ENCODE measurements at regions not wholly inside any gene's neighbourhood (a gene's known extent, or its start where the extent isn't known, plus 50 kb on each side); places are given as distances from the start of the nearest gene placed in this dataset.
"Not testable (repeated sequence)": the region's sequence is repeated elsewhere in the genome, so short reads cannot be mapped to it uniquely, and the experiment has no call there.

DNA sequence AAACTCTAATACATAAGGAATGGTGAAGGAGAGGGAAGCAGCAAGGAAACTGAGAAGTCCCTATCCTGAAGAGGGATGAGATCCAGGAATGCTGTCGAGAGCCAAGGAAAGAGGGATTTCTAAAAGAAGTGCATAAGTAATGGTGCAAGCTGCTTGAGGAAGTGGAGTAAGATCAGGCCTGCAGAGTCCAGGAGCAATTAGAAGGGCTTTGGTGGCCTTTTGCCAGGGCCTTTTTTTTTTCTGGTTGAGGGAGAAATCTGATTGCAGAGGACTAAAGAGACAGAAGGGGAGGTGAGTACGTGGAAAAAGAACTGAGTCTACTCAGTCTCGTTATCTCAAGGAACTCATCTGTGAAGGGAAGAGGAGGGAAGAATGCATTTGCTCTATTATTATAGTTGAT, 396.2 kb downstream of the UTRN start:
- DNase-seq (ENCODE audit: low spot score) = no peak

DNA sequence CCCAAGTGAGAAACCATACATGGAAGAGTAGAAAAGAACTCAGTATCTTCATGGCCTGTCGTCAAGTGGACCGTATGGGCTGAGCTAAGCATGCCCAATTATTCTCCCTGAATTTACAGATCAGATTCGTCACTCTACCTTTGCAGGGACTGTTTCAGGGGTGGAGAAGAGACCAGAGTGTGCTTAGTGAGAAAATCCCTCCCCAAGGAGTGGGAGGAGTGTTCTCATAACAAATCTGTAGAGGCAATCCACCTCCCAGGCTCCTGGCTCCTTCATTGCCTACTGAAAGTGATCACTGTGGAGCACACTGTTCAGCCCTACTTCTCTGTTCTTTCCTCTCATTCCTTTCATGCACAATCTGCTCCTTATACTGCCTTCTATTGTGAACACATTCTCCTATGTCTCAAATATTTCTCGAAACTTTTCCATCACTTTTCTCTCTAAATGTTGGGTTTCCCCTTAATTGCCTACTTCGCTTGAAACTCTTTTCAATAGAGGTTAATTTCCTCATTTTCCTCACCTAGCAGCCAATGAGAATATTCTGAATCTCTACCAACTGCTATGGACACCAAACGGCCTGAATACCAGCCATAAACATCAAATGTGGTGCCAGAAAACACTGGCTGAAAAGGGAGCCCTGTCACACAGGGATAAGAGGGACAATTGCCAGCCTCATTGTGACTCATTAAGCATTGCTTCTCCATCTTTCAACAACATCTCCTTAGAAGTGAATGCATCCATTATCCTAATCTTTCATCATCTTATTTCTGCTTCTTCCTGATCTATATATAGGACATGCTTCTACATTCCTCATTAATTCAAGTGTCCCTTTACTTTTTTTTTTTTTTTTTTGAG, 398.3 kb downstream of the UTRN start:
- no peak for DNase-seq (ENCODE audit: low spot score)

DNA sequence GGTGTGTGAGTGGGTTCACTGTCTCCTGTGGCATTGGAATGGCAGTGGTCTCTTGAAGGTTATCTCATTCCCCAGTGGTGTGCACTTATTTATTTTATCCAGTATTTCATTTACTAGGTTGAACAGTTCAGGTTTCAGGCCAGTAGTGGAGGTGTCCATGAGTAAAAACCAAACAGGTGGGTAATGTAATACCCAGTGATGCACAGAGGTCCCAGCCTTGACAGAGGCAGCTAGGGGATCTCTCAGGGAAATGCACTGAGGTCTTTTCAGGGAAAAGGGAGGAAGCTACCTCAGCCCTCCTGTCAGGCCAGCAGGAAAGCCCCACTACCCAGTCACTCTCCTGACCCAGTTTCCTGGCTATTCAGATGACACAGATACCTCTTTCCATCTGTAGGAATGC, 403.6 kb downstream of the UTRN start:
- DNase-seq (ENCODE audit: low spot score) = no peak

DNA sequence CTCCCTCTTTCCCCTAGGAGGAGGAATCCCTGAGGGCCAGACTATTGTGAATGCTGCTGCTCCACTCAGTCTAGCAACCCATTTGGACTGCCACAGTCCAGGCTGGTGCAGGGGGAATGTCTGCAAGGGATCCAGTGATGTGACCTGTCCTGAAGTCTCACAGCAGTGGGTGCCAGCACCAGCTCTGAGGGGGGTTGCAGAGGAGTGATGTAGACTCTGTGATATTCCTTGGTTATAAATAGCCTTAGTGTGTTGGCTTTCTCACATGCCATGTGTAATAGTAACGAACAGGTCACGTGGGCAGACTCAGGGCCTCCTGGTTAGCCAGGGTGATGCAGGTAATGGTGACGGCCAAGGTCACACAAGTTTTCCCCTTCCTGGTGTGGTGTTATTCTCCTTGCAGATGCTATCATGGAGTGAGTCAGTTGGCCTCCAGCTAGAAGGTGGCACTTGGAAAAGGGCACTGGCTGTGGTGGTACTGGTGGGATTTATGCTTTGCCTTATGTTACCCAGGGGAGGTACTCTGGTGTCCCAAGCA, 404.4 kb downstream of the UTRN start:
- DNase-seq (ENCODE audit: low spot score) = no peak

DNA sequence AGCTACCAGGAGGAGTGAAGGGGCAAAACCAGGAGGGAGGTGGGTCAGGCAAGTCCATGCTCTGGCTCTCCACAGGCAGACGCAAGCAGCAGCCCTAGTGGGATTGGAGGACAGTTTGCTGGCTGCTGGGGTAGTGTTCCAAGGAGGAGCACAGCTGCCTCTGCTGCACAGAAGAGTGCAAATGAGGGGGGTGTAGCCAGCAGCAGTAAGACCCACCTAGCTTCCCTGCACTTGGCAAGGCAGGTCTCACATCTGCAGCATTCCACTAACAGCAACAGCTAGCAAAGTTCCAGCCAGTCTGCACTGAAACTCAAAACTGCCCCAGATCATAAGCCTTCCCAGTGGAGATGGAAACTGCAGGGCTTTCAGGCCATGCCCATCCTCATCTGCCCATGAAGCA, 405.0 kb downstream of the UTRN start:
- DNase-seq (ENCODE audit: low spot score) = no peak

DNA sequence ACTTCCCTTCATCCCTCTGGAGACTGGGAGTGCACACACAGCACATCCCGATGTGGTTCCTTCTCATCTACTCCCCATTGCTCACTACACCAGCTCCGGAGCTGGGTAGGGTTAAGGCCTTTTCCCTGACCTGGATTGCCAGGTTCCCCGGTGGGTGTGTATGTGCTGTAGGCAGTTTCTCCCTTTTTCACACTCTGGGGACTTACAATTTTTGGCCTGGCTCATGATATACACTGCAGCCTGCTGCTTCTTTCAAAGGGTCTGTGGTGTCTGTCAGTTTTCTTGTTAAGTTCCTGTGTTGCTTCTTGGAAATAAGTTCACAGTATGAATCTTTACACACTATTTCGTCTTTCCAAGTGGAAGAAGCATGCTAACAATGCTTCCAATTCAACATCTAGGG, 405.5 kb downstream of the UTRN start:
- no peak for DNase-seq (ENCODE audit: low spot score)

DNA sequence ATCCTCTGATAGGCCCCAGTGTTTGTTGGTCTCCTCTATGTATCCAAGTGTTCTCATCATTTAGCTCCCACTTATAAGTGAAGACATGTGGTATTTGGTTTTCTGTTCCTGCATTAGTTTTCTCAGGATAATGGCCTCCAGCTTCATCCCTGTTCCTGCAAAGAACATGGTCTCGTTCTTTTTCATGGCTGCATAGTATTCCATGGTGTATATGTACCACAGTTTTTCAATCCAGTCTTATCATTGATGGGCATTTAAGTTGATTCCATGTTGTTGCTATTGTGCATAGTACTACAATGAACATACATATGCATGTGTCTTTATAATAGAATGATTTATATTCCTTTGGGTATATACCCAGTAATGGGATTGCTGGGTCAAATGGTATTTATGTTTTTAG, 406.9 kb downstream of the UTRN start:
- not testable (repeated sequence) for DNase-seq (ENCODE audit: low spot score)

DNA sequence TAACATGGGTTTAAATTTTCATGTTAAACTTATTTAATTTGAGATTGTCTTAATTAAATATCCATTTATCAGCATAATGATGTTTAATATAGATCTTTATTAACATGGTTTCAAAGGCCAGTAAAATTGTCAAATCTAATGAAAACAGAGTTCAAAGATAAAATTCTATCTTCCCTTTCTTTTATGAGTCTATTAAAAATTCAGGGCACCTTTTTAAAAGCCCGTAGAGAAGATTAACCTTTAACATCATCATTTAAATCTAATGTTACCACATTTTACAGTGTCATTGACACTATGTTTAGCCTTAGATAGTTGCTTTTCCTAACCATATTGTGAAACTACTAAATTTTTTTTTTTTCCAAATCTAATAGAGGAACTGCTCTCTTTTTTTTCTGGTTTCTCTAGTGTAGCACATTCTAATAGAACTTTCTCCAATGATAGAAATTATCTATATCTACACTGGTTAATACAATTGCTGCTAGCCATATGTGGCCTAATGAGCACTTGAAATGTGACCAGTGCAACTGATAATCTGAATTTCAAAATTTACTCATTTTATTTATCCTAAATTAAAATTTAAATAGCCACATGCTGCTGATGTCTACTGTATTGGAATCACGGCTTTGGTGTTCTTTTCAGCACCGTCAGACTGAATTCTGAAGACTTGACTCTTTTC, 410.9 kb downstream of the UTRN start:
- DNase-seq (ENCODE audit: low spot score) = no peak

DNA sequence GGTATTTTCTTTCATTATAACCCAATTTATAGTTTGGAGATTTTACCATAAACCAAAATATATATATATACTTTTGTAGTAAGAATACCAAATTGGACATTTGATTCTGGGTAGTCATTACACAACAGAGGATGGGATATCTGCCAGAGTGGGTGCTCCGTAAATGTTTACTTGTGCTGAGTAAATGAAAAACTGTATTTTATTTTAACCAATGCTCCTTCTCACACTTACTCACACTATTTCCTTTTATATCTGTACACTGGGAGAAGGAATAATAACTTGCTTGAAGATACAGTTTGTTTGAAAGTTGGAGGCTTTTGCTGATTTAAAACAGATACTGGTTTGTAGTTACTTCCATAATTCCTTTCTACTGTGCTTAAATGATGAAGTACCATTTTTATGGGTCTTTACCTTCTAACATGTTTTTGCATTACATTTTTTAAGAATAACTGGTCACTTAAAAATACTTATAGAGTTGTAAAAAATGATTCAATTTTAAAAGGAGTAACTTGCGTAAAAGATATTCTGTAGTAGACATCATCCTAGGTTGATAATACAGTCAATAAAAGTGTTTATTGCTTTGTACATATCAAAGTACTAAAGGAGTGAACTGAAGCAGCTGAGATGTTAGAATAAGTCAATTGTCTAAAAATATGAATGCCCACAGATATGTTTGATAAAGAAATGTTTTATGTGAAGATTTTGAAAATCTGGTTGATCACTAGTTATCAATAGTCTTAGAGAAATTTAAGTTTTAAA, 411.7 kb downstream of the UTRN start:
- DNase-seq (ENCODE audit: low spot score) = no peak

DNA sequence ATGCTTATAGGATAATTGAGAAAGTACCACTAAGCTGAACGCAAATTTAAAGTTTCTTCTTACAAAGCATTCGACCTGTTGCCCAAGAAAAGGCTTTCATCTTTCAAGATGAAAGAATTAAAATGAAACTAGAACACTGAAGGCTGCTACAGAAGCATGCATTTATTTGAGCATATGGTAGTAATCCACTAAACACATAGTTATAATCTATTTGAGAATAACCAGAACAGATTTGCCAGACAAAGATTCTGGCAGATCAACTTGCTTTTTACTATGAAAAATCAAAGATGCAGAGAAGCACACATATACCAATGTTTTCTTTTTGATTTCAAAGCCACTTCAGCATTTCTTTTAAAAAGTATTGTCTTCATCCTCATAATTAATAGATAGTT, 412.2 kb downstream of the UTRN start:
- no peak for DNase-seq (ENCODE audit: low spot score)

DNA sequence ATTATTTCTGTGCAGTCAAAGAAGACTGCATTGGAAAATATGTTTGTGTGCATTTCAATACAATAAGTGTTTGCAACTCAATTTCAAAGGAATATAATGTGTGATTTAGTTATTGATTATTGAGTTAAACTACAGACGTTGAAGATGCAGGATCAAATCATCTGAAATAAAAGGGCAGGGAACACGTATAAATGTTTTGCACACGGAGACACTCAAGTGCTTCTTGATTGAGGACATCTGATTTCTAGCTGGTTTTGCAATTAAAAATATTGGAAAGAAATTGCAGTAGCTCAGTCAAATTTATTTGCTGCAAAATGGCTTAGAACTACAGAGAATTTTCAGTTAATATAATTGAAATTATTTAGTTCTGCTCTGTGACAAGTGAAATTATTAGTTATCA, 412.7 kb downstream of the UTRN start:
- DNase-seq (ENCODE audit: low spot score) = no peak

DNA sequence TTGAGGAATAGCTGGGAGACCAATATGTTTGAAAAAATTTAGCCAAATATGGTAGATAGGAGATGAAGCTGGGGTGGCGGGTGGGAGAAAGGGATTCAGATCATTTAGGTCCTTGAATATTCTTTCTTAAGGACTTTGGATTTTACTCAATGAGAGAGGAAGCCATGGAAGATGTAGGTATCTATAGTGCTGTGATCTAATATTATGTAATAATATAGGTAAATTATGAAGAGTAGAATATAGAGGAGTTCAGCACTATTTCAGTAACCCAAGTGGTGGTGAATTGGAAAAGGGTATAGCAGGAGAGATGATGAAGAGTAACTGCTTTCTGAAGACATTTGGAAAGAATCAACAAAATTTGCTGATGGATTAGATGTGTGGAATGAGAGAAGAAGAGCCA, 417.6 kb downstream of the UTRN start:
- no peak for DNase-seq (ENCODE audit: low spot score)

DNA sequence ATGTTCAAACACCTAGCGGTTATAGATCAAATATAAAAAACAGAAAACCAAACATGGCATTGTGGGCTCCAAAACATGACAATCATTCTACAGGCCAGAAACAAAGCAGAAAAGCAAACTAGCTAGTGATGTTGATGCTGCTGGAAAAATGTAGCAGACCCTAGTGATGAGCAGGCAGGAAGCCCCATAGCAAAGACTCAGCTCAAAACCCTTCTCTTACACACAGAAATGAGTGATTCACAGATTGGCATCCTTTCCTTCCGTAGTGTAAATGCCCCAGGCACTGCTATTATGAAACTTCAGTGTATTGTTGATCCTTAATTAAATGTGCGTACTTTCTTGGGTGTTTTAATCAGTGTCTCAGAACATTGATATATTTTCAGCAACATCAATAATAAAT, 425.1 kb downstream of the UTRN start:
- peak; percentile 87 for DNase-seq (ENCODE audit: low spot score)

DNA sequence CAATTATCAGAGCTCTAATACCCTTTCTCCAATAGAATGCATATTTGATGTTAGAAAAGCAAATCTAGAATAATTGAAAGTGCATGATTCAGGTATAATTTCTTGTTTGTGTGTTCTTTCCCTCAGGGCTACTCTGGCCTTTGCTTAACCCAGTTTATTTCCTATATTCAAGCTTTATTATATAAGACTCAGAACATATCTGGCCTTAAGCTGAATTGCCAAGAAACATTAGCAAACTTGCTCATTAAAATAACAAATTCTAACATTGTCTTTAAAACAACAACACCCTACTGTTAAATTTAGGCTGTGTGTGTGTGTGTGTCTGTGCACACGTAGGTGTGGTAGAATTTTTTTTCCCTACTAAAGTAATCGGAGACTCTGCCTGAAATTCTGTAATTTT, 426.5 kb downstream of the UTRN start:
- no peak for DNase-seq (ENCODE audit: low spot score)

DNA sequence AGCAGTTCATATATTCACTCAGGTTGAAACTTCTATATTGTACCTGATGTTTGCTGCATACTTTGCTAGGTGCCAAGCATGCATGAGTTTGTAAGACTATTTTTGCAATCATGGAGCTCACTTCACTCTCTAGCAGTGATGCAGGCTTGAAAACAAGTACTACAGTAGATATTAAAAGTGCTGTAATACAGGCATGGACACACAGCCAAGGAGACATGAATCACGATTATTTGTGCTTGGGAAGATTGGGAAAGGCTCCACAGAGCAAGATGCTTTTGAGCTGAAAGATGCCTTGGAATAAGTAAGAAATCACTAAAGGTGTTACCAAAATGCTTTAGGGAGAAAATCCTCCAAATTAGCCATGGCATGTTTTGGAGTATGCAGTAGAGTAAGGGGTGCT, 427.4 kb downstream of the UTRN start:
- no peak for DNase-seq (ENCODE audit: low spot score)

DNA sequence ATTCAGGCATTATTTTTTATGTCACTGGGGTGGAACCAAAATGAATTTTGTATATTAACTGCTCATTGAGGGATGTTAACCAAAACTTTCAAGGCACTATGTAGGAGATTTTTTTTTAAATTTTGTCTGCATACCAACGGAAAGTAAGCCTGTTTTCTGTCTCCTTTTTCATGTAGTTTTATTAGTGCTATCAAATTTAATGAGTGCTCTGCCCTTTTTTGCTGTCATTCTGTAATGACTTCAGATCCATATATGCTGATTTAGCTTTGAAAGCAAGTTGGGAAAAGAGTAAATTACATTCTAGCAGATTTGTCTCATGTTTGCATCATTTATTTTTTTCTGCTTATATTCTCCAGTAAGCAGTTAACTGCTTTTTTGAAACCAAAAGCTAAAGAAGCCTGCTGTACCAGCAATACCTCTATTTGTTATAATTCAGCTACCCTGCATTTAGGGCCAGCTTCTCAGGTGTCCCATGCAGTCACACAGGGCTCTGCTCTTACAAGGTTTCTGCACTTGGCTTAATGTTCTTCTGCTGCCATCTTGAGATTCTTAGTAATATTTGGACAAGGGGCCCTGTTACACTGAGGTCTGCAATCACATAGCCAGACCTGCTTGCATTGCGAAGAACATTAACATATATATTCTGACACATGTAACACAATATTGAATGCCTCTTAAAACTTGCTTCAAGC, 429.0 kb downstream of the UTRN start:
- no peak for DNase-seq (ENCODE audit: low spot score)

DNA sequence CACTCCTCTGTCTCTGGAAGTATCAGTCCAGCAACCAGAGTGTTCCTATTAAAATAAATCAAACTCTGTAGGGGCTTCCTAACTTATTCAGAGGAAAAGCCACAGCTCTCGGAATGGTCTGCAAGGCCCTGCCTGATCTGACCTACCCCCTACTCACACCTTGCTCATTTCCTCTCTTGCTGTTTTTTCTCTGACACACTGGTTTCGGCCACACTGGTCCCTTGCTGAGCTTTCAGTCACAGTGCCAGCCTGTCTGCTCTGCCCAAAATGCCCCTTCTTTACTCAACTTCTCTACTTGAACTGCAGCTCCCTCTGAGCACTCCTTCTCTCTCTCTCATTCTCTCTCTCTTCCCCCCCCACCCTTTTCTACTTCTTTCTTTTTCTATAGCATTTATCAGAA, 430.2 kb downstream of the UTRN start:
- DNase-seq (ENCODE audit: low spot score) = no peak

DNA sequence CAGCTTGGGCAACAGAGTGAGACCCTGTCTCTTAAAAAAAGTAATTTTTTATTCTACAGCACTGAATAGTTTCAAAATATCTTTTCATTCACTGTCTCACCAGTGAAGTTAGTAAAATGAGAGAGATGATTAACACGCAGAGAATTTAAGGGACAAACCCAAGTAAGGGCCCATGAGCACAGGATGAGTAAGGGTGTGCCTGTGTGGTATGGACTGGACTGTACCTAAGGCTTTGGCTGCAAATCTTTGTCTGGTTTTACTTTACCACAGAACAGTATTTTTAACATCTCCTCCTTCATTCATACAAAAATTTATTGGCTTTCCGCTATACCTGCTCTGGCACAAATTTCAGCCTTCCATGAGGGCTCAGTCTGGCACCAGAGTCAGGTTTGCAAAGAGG, 433.3 kb downstream of the UTRN start:
- peak; percentile 37 for DNase-seq (ENCODE audit: low spot score)

DNA sequence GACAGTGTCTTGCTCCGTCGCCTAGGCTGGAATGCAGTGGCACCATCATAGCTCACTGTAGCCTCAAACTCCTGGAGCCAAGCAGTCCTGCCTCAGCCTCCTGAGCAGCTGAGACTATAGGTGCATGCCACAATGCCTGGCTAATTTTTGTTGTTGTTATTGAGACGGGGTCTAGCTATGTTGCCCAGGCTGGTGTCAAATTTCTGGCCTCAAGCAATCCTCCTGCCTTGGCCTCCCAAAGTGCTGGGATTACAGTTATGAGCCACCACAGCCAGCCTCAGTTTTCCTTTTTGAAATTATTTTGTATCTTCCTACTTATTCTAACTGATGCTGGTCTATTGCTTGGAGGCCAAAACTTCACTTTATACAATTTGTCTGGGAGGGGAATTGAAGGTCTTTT, 436.1 kb downstream of the UTRN start:
- no peak for DNase-seq (ENCODE audit: low spot score)

DNA sequence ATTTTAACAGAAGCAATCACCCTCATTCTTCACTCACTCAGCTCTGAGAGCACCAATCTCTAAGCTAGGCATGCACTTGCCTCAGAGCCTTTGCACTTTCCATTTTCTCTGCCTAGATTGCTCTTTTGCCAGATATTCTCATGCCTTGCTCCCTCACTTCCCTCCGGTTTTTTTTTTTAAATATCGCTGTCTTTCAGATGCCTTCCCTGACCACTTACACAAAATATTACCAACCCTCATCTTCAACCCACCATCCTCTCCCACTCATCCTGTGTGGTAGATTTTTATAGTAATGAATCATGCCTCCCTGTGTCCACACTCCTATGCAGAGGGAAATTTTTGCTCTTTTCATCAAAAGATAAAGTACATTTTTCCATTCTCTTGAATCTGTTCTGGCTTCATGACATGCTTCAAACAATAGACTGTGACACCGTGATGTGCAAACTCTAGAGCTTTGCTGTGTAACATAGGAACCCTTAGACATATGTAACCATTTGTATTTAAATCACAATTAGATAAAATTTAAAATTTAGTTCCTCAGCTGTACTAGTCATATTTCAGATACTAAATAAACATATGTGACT, 437.1 kb downstream of the UTRN start:
- DNase-seq (ENCODE audit: low spot score) = no peak

DNA sequence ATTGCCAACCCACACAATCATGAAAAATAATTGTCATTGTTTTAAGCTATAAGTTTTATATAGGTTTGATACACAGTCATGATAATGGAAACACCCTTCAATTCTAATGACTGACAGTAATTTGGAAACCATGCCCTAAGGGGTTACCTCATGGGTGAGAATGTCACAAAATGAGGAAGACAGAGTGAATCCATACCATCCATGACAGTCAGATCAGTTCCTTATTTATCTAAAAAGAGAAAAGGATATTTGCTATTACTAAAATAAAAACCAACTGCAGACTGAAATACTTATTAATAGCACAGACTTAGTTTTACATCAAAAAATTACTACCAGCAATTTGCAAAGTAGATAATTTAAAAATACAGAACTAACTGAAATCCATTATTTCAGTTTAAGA, 437.8 kb downstream of the UTRN start:
- DNase-seq (ENCODE audit: low spot score) = no peak

DNA sequence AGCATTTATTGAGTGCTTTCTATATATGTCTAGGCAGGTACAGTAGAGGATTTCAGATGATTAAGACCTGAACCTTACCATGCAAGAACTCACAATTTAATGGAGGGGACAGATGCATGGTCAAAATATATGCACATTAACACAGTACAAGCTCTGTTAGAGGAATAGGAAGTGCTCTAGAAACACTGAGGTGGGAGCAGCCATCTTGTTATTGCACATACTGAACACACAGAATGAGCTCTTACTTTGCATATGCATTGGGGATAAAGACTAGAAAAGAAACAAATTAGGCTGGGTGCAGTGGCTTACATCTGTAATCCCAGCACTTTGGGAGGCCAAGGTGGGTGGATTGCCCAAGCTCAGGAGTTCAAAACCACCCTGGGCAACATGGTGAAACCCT, 438.3 kb downstream of the UTRN start:
- no peak for DNase-seq (ENCODE audit: low spot score)
